HepG2 (cell line): ENCODE measurements at regions not wholly inside any gene's neighbourhood (a gene's known extent, or its start where the extent isn't known, plus 50 kb on each side); places are given as distances from the start of the nearest gene placed in this dataset.

Experiments
- BRCA1 ChIP-seq: sonication (generic); formaldehyde crosslinking; IDR thresholded peaks from 2 replicates; pipeline ENCODE4 v1.4.0; 2020; ENCODE audit warnings: missing genetic modification reagents
- EP300 ChIP-seq, 3 experiments: sonication (generic) in 1 of 3; formaldehyde crosslinking in 1 of 3; IDR thresholded peaks; 2 replicates each; pipeline versions ENCODE4 v1.5.1 to v1.6.1; 2011 to 2020; ENCODE audit warnings: low read depth in 2 of 3, low read length in 2 of 3, borderline replicate concordance in 1 of 3, improper control_type of control experiment in 1 of 3, mild to moderate bottlenecking in 1 of 3, missing genetic modification reagents in 1 of 3, moderate library complexity in 1 of 3
- HCFC1 ChIP-seq: fragments of 150-350 bp; IDR thresholded peaks from 2 replicates; pipeline ENCODE4 v1.6.1; 2014; ENCODE audit warnings: low read depth, low read length
- PCBP1 ChIP-seq: fragments of 200-400 bp; formaldehyde crosslinking; IDR thresholded peaks from 2 replicates; pipeline ENCODE4 v1.6.1; 2017; ENCODE audit warnings: mild to moderate bottlenecking, low read depth, low read length, borderline replicate concordance
- POLR2A ChIP-seq, 2 experiments: IDR thresholded peaks; 2 replicates each; pipeline ENCODE4 v1.6.1; 2011; ENCODE audit warnings: low read depth in 2 of 2, low read length in 2 of 2, mild to moderate bottlenecking in 1 of 2, moderate library complexity in 1 of 2; ENCODE audit not compliant: insufficient read depth in 1 of 2
- RARA ChIP-seq: IDR thresholded peaks from 2 replicates; pipeline ENCODE4 v1.6.1; 2016; ENCODE audit warnings: missing genetic modification reagents, missing compliant biosample characterization
- SAFB2 ChIP-seq: sonication (generic); formaldehyde crosslinking; IDR thresholded peaks from 2 replicates; pipeline ENCODE4 v1.5.1; 2020; ENCODE audit warnings: missing genetic modification reagents, low read depth, mild to moderate bottlenecking, borderline replicate concordance
- TEAD2 ChIP-seq: sonication (generic); formaldehyde crosslinking; IDR thresholded peaks from 2 replicates; pipeline ENCODE4 v1.9.0; 2021; ENCODE audit warnings: missing genetic modification reagents
- ZBTB21 ChIP-seq: sonication (generic); formaldehyde crosslinking; IDR thresholded peaks from 2 replicates; pipeline ENCODE4 v1.4.0; 2020; ENCODE audit warnings: missing genetic modification reagents
- ZNF639 ChIP-seq: conservative IDR thresholded peaks from 2 replicates; pipeline ENCODE4 v1.6.1; 2018; ENCODE audit warnings: missing genetic modification reagents
- ZNF772 ChIP-seq: sonication (generic); formaldehyde crosslinking; IDR thresholded peaks from 2 replicates; pipeline ENCODE4 v1.5.0; 2020; ENCODE audit warnings: mild to moderate bottlenecking, missing genetic modification reagents
- ZNF777 ChIP-seq: sonication (generic); formaldehyde crosslinking; IDR thresholded peaks from 2 replicates; pipeline ENCODE4 v1.4.0; 2020; ENCODE audit warnings: missing genetic modification reagents
- TF ChIP-seq, protein P1 (sequence below): sonication (generic); formaldehyde crosslinking; IDR thresholded peaks from 2 replicates; pipeline ENCODE4 v1.4.0; 2020; ENCODE audit warnings: missing genetic modification reagents, mild to moderate bottlenecking, borderline replicate concordance
- TF ChIP-seq, protein P2 (sequence below): sonication (generic); formaldehyde crosslinking; IDR thresholded peaks from 2 replicates; pipeline ENCODE4 v1.9.0; 2021; ENCODE audit warnings: missing genetic modification reagents, mild to moderate bottlenecking, borderline replicate concordance
- TF ChIP-seq, protein P3 (sequence below): sonication (generic); formaldehyde crosslinking; IDR thresholded peaks from 2 replicates; pipeline ENCODE4 v1.5.0; 2020; ENCODE audit warnings: missing genetic modification reagents
- TF ChIP-seq, protein P4 (sequence below): sonication (generic); formaldehyde crosslinking; IDR thresholded peaks from 2 replicates; pipeline ENCODE4 v1.4.0; 2020; ENCODE audit warnings: mild to moderate bottlenecking, missing genetic modification reagents

DNA sequence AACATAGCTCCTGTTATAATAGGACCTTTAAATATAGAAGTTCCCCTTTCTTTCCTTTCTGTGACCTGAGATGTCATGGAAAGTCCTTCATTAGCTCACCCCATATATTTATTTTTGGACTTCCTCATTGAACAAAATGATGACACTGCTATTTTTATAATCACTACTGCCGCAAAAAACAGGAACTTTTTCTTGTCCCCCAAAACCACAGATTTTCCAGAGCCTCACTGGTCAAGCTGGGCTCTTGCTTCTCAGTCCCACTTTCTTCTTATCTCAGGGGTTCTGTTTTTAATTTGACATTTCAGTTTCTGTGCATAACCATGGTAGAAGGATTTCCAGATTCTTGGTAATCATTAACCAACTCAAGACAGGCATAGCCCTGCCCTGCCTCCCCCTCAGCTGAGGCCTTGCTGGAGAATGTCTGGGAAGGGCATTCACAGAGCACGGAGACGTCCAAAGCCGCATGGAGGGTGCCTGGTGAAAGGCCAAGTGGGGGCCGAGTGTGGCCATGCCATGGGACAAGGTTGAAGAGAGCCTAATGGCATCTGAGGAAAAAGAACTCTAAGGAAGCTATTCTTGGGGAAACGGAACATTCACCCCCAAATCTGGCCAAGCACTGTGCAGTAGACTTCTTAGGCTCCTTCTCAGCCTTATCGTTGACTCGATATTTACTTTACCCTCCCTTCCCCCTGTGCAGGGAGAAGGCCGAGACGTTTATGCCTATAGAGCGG is 73.7 kb downstream of the EDN1 start (continued):
- TF ChIP-seq, protein P1, sequence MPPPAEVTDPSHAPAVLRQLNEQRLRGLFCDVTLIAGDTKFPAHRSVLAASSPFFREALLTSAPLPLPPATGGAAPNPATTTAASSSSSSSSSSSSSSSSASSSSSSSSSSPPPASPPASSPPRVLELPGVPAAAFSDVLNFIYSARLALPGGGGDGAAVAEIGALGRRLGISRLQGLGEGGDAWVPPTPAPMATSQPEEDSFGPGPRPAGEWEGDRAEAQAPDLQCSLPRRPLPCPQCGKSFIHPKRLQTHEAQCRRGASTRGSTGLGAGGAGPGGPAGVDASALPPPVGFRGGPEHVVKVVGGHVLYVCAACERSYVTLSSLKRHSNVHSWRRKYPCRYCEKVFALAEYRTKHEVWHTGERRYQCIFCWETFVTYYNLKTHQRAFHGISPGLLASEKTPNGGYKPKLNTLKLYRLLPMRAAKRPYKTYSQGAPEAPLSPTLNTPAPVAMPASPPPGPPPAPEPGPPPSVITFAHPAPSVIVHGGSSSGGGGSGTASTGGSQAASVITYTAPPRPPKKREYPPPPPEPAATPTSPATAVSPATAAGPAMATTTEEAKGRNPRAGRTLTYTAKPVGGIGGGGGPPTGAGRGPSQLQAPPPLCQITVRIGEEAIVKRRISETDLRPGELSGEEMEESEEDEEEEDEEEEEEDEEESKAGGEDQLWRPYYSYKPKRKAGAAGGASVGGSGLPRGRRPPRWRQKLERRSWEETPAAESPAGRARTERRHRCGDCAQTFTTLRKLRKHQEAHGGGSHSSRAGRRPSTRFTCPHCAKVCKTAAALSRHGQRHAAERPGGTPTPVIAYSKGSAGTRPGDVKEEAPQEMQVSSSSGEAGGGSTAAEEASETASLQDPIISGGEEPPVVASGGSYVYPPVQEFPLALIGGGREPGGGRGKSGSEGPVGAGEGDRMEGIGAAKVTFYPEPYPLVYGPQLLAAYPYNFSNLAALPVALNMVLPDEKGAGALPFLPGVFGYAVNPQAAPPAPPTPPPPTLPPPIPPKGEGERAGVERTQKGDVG (CRISPR knock-in tag), result no peak
- TF ChIP-seq ZNF772 (CRISPR knock-in tag), result no peak
- TF ChIP-seq, protein P2, sequence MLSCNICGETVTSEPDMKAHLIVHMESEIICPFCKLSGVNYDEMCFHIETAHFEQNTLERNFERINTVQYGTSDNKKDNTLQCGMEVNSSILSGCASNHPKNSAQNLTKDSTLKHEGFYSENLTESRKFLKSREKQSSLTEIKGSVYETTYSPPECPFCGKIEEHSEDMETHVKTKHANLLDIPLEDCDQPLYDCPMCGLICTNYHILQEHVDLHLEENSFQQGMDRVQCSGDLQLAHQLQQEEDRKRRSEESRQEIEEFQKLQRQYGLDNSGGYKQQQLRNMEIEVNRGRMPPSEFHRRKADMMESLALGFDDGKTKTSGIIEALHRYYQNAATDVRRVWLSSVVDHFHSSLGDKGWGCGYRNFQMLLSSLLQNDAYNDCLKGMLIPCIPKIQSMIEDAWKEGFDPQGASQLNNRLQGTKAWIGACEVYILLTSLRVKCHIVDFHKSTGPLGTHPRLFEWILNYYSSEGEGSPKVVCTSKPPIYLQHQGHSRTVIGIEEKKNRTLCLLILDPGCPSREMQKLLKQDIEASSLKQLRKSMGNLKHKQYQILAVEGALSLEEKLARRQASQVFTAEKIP (CRISPR knock-in tag), result no peak
- no peak for TF ChIP-seq BRCA1 (CRISPR knock-in tag)
- 0 out of 2 replicates have a peak, but pooled peaks have one; percentile 15 for TF ChIP-seq RARA (CRISPR knock-in tag)
- no peak for TF ChIP-seq SAFB2
- 0 out of 4 replicates have a peak, but pooled peaks of 1 of the 2 experiments have one; percentile 19 for TF ChIP-seq EP300 (IDR thresholded peaks at IDR 0.05; ENCODE audit: low read depth in 2 of 2, low read length in 2 of 2)
- TF ChIP-seq EP300 (CRISPR knock-in tag; IDR thresholded peaks at IDR 0.05; ENCODE audit: borderline replicate concordance), result no peak
- TF ChIP-seq, protein P3, sequence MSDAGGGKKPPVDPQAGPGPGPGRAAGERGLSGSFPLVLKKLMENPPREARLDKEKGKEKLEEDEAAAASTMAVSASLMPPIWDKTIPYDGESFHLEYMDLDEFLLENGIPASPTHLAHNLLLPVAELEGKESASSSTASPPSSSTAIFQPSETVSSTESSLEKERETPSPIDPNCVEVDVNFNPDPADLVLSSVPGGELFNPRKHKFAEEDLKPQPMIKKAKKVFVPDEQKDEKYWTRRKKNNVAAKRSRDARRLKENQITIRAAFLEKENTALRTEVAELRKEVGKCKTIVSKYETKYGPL (CRISPR knock-in tag), result no peak
- no peak for TF ChIP-seq TEAD2 (CRISPR knock-in tag)
- no peak for TF ChIP-seq POLR2A (IDR thresholded peaks at IDR 0.05; ENCODE audit: insufficient read depth in 1 of 2, low read depth in 2 of 2, low read length in 2 of 2)
- TF ChIP-seq ZBTB21 (CRISPR knock-in tag), result no peak
- TF ChIP-seq ZNF639 (CRISPR knock-in tag), result no peak
- TF ChIP-seq HCFC1, result no peak
- no peak for TF ChIP-seq PCBP1
- TF ChIP-seq, protein P4, sequence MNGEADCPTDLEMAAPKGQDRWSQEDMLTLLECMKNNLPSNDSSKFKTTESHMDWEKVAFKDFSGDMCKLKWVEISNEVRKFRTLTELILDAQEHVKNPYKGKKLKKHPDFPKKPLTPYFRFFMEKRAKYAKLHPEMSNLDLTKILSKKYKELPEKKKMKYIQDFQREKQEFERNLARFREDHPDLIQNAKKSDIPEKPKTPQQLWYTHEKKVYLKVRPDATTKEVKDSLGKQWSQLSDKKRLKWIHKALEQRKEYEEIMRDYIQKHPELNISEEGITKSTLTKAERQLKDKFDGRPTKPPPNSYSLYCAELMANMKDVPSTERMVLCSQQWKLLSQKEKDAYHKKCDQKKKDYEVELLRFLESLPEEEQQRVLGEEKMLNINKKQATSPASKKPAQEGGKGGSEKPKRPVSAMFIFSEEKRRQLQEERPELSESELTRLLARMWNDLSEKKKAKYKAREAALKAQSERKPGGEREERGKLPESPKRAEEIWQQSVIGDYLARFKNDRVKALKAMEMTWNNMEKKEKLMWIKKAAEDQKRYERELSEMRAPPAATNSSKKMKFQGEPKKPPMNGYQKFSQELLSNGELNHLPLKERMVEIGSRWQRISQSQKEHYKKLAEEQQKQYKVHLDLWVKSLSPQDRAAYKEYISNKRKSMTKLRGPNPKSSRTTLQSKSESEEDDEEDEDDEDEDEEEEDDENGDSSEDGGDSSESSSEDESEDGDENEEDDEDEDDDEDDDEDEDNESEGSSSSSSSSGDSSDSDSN, result no peak
- no peak for TF ChIP-seq ZNF777 (CRISPR knock-in tag)
